Cardiac muscle cell (in vitro differentiated cells and primary cell): ENCODE measurements at regions not wholly inside any gene's neighbourhood (a gene's known extent, or its start where the extent isn't known, plus 50 kb on each side); places are given as distances from the start of the nearest gene placed in this dataset.

Experiments
- DNase-seq, 2 donors: peaks; one replicate each; pipeline versions ENCODE4 v3.0.0 to v3.0.0-alpha.2; 2010 to 2017; ENCODE audit warnings: low read depth in 1 of 2, low spot score in 1 of 2
- H3K27ac ChIP-seq: fragments of 200-600 bp; sonication (generic); 2 replicates; pipeline ENCODE4 v1.5.1; 2016
- H3K27me3 ChIP-seq: fragments of 200-600 bp; sonication (generic); 2 replicates; pipeline ENCODE4 v1.6.0; 2016; ENCODE audit warnings: control low read depth
- H3K36me3 ChIP-seq: fragments of 200-600 bp; sonication (generic); 2 replicates; pipeline ENCODE4 v1.5.1; 2016; ENCODE audit warnings: control low read depth
- H3K4me1 ChIP-seq: fragments of 200-600 bp; sonication (generic); 2 replicates; pipeline ENCODE4 v1.8.1; 2017; ENCODE audit warnings: low read depth, mild to moderate bottlenecking, mixed run types
- H3K4me3 ChIP-seq: fragments of 200-600 bp; sonication (generic); 2 replicates; pipeline ENCODE4 v1.5.1; 2016; ENCODE audit warnings: mild to moderate bottlenecking
- H3K9me3 ChIP-seq: fragments of 200-600 bp; sonication (generic); 2 replicates; pipeline ENCODE4 v1.5.1; 2017; ENCODE audit warnings: low read depth, mild to moderate bottlenecking, control low read depth
- CTCF ChIP-seq: IDR thresholded peaks from 2 replicates; pipeline ENCODE4 v1.5.1; 2012; ENCODE audit warnings: low read depth, mild to moderate bottlenecking, low read length

- DNase-seq, result no peak
- H3K4me3 ChIP-seq, result no peak overlapping the region
- no peak for TF ChIP-seq CTCF
Observed at GRCh38 chr13:38044067-38044466, 174.5 kb upstream of the TRPC4 start.

DNA sequence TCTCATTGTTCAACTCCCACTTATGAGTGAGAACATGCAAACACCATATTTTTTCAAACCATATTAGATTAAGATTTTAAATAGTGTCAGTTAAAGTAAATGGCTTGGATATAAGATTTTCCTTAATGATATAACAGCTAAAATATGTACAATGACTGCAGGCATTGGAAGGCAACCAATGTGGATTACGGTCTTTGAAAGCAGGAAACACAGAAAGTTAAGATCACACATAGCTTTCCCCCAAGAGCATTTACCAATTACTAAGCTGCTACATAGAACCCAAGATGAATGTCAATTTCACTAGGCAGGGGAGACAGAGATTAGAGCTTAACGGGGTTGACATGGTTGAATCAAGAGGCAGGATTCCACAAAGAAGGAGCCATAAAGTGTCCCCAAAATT is 173.2 kb upstream of the TRPC4 start:
- Histone ChIP-seq H3K27ac (no peak overlapping the region), H3K4me1 (no peaks in the 10 kb centered on the region), H3K36me3 (no peaks in the 10 kb centered on the region), H3K4me3 (no peak overlapping the region), H3K27me3 (no peaks in the 10 kb centered on the region), H3K9me3 (no peaks in the 10 kb centered on the region)
- TF ChIP-seq CTCF, result no peak
- peak in 1 of 2 donors; percentile 25 for DNase-seq

More at GRCh38 chr13:38044067-38044466, 174.5 kb upstream of the TRPC4 start:
- no peaks in the 10 kb centered on the region for H3K9me3 ChIP-seq
- no peak overlapping the region for H3K27ac ChIP-seq
- H3K4me1 ChIP-seq, result no peaks in the 10 kb centered on the region
- no peaks in the 10 kb centered on the region for H3K36me3 ChIP-seq
- no peaks in the 10 kb centered on the region for H3K27me3 ChIP-seq

DNA sequence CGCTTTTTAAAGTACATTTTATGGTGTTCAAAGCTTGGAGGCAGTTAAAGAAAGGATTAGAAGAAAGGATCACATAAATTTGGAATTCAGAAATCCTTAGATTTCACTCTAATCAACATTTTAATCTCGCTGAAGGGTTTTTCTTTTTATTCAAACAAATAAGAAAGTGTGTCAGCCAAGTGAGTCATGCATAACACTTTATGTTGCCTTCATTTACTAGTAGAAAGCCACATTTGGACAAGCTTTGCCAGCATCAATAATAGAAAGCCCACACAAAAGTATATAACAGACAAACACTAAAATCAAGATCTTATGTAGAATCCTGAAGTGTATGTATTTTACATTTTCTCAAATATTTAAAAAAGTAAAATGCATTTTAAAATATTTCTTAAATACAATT is 154.9 kb upstream of the TRPC4 start:
- TF ChIP-seq CTCF, result no peak

GRCh38 chr13:38017320-38017719 is 147.7 kb upstream of the TRPC4 start:
- DNase-seq, result no peak
- H3K9me3 ChIP-seq, result no peaks in the 10 kb centered on the region
- H3K4me3 ChIP-seq, result no peak overlapping the region
- no peak overlapping the region for H3K27ac ChIP-seq
- no peak for TF ChIP-seq CTCF
- no peaks in the 10 kb centered on the region for H3K36me3 ChIP-seq
- no peaks in the 10 kb centered on the region for H3K27me3 ChIP-seq
- no peaks in the 10 kb centered on the region for H3K4me1 ChIP-seq

More for the DNA sequence above, 154.9 kb upstream of the TRPC4 start:
- Histone ChIP-seq H3K4me1 (no peaks in the 10 kb centered on the region), H3K27me3 (no peaks in the 10 kb centered on the region), H3K4me3 (no peak overlapping the region), H3K9me3 (no peaks in the 10 kb centered on the region), H3K27ac (no peak overlapping the region), H3K36me3 (no peaks in the 10 kb centered on the region)
- peak in 1 of 2 donors; percentile 5 for DNase-seq

- TF ChIP-seq CTCF, result no peak
- no peaks in the 10 kb centered on the region for H3K4me1 ChIP-seq
Observed at GRCh38 chr13:38013676-38014075, 144.1 kb upstream of the TRPC4 start.

DNA sequence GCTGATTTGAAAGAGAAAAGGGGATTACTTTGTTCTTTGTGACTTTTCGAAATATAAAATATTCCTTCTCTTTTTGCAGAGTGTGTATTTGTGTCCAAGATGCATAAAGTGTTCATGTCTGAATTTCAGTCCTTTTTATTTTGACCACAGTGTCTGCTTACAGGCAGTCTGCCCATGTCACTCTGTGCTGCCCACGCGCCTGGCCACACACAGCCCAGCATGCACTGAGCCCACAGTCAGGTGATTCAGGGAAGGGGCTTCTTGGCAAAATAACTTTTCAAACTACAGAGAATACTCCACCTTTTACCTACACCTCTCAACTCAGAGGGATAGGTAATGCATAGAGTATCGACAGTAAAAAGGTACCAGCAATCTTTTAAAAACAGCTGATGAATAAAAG is 142.5 kb upstream of the TRPC4 start:
- Histone ChIP-seq H3K4me3 (no peak overlapping the region), H3K27me3 (no peaks in the 10 kb centered on the region), H3K27ac (no peak overlapping the region), H3K9me3 (no peaks in the 10 kb centered on the region), H3K36me3 (no peaks in the 10 kb centered on the region), H3K4me1 (no peaks in the 10 kb centered on the region)
- no peak for DNase-seq
- no peak for TF ChIP-seq CTCF

More at GRCh38 chr13:38013676-38014075, 144.1 kb upstream of the TRPC4 start:
- DNase-seq, result no peak
- Histone ChIP-seq H3K4me3 (no peak overlapping the region), H3K27me3 (no peaks in the 10 kb centered on the region), H3K36me3 (no peaks in the 10 kb centered on the region), H3K9me3 (no peaks in the 10 kb centered on the region), H3K27ac (no peak overlapping the region)
